ENCODE measurements at regions not wholly inside any gene's neighbourhood (a gene's known extent, or its start where the extent isn't known, plus 50 kb on each side); places are given as distances from the start of the nearest gene placed in this dataset.
"Not testable (repeated sequence)": the region's sequence is repeated elsewhere in the genome, so short reads cannot be mapped to it uniquely, and the experiment has no call there.

- no peak for DNase-seq (ENCODE audit: low read depth, low spot score)
- Histone ChIP-seq H3K9me3 (ENCODE audit: control insufficient read depth, insufficient read depth, low read length) (no peaks in the 10 kb centered on the region), H3K27ac (ENCODE audit: low read depth, low read length) (no peak overlapping the region), H3K27me3 (ENCODE audit: control insufficient read depth, insufficient read depth, low read length) (no peaks in the 10 kb centered on the region), H3K4me3 (ENCODE audit: low read depth, low read length) (no peak overlapping the region)
- no peak for TF ChIP-seq CTCF (IDR thresholded peaks at IDR 0.05; ENCODE audit: low read depth, low read length)
- ChIA-PET POLR2A (no interaction called here), CTCF (no interaction called here)
Observed at GRCh38 chr1:234851450-234852438, 241.8 kb upstream of the IRF2BP2 start.

DNA sequence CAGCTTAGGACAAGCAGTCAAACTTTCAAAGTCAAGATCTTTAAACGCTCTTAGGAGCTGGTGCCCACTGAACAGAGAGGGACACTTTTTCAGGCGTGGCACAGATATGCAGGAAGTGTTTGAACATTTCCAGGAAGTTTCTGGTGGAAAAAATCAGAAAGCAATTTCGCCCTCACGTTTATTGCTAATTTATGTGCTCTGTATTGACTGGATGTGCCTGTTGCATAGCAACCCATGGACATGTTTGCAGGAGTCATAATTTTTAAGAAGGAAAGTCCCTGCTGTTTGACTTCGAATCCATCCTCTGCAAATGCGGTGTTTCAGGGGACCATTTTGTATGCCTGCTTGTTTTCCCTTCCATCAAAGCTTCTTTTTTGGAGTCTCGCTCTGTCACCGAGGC lies 239.9 kb upstream of the IRF2BP2 start:
- Histone ChIP-seq H3K9me3 (ENCODE audit: control insufficient read depth, insufficient read depth, low read length) (no peaks in the 10 kb centered on the region), H3K27ac (ENCODE audit: low read depth, low read length) (no peak overlapping the region), H3K27me3 (ENCODE audit: control insufficient read depth, insufficient read depth, low read length) (no peaks in the 10 kb centered on the region), H3K4me3 (ENCODE audit: low read depth, low read length) (no peak overlapping the region)
- CTCF ChIA-PET = no interaction called here
- POLR2A ChIA-PET = no interaction called here
- TF ChIP-seq CTCF (IDR thresholded peaks at IDR 0.05; ENCODE audit: low read depth, low read length) = no peak
- no peak for DNase-seq (ENCODE audit: low read depth, low spot score)

- POLR2A ChIA-PET = no interaction called here
- Histone ChIP-seq H3K9me3 (ENCODE audit: control insufficient read depth, insufficient read depth, low read length) (no peaks in the 10 kb centered on the region), H3K27ac (ENCODE audit: low read depth, low read length) (peak overlapping the region; percentile 22), H3K27me3 (ENCODE audit: control insufficient read depth, insufficient read depth, low read length) (no peaks in the 10 kb centered on the region), H3K4me3 (ENCODE audit: low read depth, low read length) (no peak overlapping the region)
- no peak for DNase-seq (ENCODE audit: low read depth, low spot score)
- peak; percentile 23; the same call in 1 of the 2 replicates for TF ChIP-seq CTCF (IDR thresholded peaks at IDR 0.05; ENCODE audit: low read depth, low read length)
- CTCF ChIA-PET = no interaction called here
Observed at GRCh38 chr1:234848972-234849649, 239.1 kb upstream of the IRF2BP2 start.

- H3K27me3 ChIP-seq (ENCODE audit: control insufficient read depth, insufficient read depth, low read length); H3K9me3 ChIP-seq (ENCODE audit: control insufficient read depth, insufficient read depth, low read length); POLR2A ChIA-PET; DNase-seq (ENCODE audit: low read depth, low spot score); H3K27ac ChIP-seq (ENCODE audit: low read depth, low read length); CTCF ChIA-PET; H3K4me3 ChIP-seq (ENCODE audit: low read depth, low read length): not testable (repeated sequence)
Observed at GRCh38 chr1:234846813-234847212, 236.8 kb upstream of the IRF2BP2 start.

DNA sequence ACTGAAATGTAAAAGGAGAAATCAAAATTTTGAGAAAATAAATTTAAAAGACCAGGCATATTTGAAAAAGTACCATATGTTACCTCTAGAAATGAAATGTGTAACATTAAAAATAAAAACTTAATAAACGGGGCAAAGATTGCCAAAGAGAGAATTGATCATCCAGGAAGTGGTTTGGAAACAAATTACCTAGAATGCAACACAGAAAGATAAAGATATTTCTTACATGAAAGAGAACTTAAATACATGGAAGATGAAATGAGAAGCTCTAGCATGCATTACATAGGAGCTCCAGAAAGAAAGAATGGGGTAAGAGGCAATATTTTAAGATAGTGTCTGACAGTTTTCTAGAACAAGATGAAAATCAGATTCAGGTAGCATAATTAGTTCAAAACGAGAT lies 235.9 kb upstream of the IRF2BP2 start:
- ChIA-PET POLR2A (interaction anchor here (0.7 kb wide), 1 partner anchor 15 kb away, joined by 3 read pairs; no protein-coding TSS in a partner anchor), CTCF (no interaction called here)
- Histone ChIP-seq H3K27me3 (ENCODE audit: control insufficient read depth, insufficient read depth, low read length) (no peaks in the 10 kb centered on the region), H3K9me3 (ENCODE audit: control insufficient read depth, insufficient read depth, low read length) (no peaks in the 10 kb centered on the region), H3K27ac (ENCODE audit: low read depth, low read length) (no peak overlapping the region), H3K4me3 (ENCODE audit: low read depth, low read length) (no peak overlapping the region)
- TF ChIP-seq CTCF (IDR thresholded peaks at IDR 0.05; ENCODE audit: low read depth, low read length) = no peak
- DNase-seq (ENCODE audit: low read depth, low spot score) = no peak

Measured in AG04450 (cell line).